HG03565 (cell line): ENCODE measurements at regions not wholly inside any gene's neighbourhood (a gene's known extent, or its start where the extent isn't known, plus 50 kb on each side); places are given as distances from the start of the nearest gene placed in this dataset.

Experiments used
- ATAC-seq: cut with Tn5 transposase; IDR thresholded peaks from one replicate; pipeline ENCODE4 v1.9.1; 2021; ENCODE audit warnings: mild to moderate bottlenecking, moderate library complexity; ENCODE audit not compliant: unreplicated experiment

GRCh38 chr7:132733860-132734259 lies 157.6 kb upstream of the PLXNA4 start:
- ATAC-seq = no peak

GRCh38 chr7:132732321-132732865 lies 156.1 kb upstream of the PLXNA4 start:
- ATAC-seq = no peak

- ATAC-seq = no peak
Observed at GRCh38 chr7:132730105-132730504, 153.8 kb upstream of the PLXNA4 start.

GRCh38 chr7:132723506-132724081 lies 147.3 kb upstream of the PLXNA4 start:
- no peak for ATAC-seq

GRCh38 chr7:132720835-132721234 lies 144.6 kb upstream of the PLXNA4 start:
- ATAC-seq = no peak

GRCh38 chr7:132713893-132714292 lies 137.6 kb upstream of the PLXNA4 start:
- no peak for ATAC-seq

GRCh38 chr7:132709971-132710567 lies 133.8 kb upstream of the PLXNA4 start:
- no peak for ATAC-seq

- ATAC-seq = no peak
Observed at GRCh38 chr7:132708470-132708869, 132.2 kb upstream of the PLXNA4 start.

GRCh38 chr7:132705146-132705545 lies 128.9 kb upstream of the PLXNA4 start:
- ATAC-seq = no peak

GRCh38 chr7:132703742-132704141 lies 127.5 kb upstream of the PLXNA4 start:
- ATAC-seq = no peak

GRCh38 chr7:132697003-132697402 lies 120.7 kb upstream of the PLXNA4 start:
- ATAC-seq = no peak

- no peak for ATAC-seq
Observed at GRCh38 chr7:132696332-132696731, 120.1 kb upstream of the PLXNA4 start.

GRCh38 chr7:132691201-132691600 lies 114.9 kb upstream of the PLXNA4 start:
- no peak for ATAC-seq

- ATAC-seq = no peak
Observed at GRCh38 chr7:132690174-132690573, 113.9 kb upstream of the PLXNA4 start.

GRCh38 chr7:132687981-132688383 lies 111.7 kb upstream of the PLXNA4 start:
- ATAC-seq = no peak

GRCh38 chr7:132687016-132687415 lies 110.7 kb upstream of the PLXNA4 start:
- no peak for ATAC-seq

- no peak for ATAC-seq
Observed at GRCh38 chr7:132685277-132685676, 109.0 kb upstream of the PLXNA4 start.

- ATAC-seq = no peak
Observed at GRCh38 chr7:132683896-132684690, 107.8 kb upstream of the PLXNA4 start.

GRCh38 chr7:132681951-132682350 lies 105.7 kb upstream of the PLXNA4 start:
- no peak for ATAC-seq

- ATAC-seq = no peak
Observed at GRCh38 chr7:132680590-132680989, 104.3 kb upstream of the PLXNA4 start.

- no peak for ATAC-seq
Observed at GRCh38 chr7:132678656-132679055, 102.4 kb upstream of the PLXNA4 start.

- ATAC-seq = no peak
Observed at GRCh38 chr7:132677918-132678317, 101.6 kb upstream of the PLXNA4 start.
